SU-DHL-6 (cell line): ENCODE measurements at regions not wholly inside any gene's neighbourhood (a gene's known extent, or its start where the extent isn't known, plus 50 kb on each side); places are given as distances from the start of the nearest gene placed in this dataset.

ENCODE experiments used
- EZH2phosphoT487 ChIP-seq: fragments of 200-600 bp; sonication (generic), shearing (Covaris generic); conservative IDR thresholded peaks from 2 replicates; pipeline ENCODE4 v1.6.1; 2018; ENCODE audit warnings: mild to moderate bottlenecking, antibody characterized with exemption, low read length, moderate library complexity, mixed read lengths
- TF ChIP-seq, protein P1 (sequence below): fragments of 200-600 bp; sonication (generic); IDR thresholded peaks from one replicate; pipeline ENCODE4 v1.5.1; 2017; ENCODE audit warnings: antibody characterized with exemption, mild to moderate bottlenecking, low read length, moderate library complexity; ENCODE audit not compliant: insufficient read depth, poor library complexity, severe bottlenecking

DNA sequence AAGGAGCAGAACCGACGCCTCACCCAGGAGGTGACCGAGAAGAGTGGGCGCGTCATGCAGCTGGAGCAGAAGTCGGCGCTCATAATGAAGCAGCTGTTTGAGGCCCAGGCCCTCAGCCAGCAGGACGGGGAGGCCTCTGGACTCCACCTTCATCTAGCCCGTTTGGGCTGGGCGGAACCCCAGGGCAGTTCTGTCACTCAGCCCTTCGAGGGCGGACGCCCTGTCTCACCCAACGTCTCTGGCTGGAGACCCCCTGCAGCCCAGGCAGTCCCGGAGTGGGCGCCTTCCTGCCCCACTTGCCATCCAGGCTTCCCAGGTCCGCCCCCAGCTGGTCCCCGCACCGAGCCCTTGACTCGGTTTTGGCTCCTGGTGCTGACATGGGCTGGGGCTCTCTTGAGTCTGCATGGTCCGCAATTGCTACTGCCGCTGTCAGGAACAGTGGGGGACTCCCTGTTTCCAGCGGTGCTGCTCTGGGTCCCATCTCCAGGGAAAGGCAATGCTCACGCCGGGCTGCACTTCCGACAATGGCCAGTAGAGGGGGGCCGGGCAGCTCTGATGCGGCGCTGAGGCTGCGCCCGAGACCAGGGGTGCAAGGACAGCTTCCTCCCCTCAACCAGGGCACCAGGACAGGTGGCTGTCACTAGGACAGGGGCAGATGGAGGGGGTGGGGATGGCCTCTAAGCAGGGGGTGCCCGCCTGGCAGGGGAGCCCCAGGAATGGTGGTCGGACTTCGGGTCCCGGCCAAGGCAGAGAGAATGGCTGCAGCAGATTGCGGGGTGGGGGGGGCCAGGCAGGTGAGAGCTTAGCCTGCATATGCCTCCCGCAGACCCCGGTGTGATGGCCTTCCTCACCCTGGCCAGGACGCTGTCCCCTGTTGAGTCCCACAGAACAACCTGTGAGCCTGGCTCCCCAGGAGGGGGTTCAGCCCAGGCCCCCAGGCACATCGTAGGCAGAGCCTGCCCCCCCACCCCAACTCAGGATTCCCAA lies 71.2 kb upstream of the KCTD7 start:
- TF ChIP-seq, protein P1, sequence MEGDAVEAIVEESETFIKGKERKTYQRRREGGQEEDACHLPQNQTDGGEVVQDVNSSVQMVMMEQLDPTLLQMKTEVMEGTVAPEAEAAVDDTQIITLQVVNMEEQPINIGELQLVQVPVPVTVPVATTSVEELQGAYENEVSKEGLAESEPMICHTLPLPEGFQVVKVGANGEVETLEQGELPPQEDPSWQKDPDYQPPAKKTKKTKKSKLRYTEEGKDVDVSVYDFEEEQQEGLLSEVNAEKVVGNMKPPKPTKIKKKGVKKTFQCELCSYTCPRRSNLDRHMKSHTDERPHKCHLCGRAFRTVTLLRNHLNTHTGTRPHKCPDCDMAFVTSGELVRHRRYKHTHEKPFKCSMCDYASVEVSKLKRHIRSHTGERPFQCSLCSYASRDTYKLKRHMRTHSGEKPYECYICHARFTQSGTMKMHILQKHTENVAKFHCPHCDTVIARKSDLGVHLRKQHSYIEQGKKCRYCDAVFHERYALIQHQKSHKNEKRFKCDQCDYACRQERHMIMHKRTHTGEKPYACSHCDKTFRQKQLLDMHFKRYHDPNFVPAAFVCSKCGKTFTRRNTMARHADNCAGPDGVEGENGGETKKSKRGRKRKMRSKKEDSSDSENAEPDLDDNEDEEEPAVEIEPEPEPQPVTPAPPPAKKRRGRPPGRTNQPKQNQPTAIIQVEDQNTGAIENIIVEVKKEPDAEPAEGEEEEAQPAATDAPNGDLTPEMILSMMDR = peak; percentile 99
- no peak for TF ChIP-seq EZH2phosphoT487
